Neural cell (in vitro differentiated cells): ENCODE measurements at regions not wholly inside any gene's neighbourhood (a gene's known extent, or its start where the extent isn't known, plus 50 kb on each side); places are given as distances from the start of the nearest gene placed in this dataset.

Source experiments
- H2AFZ ChIP-seq: fragments of 200-600, 300-800 bp; sonication (generic), shearing (Covaris generic); 2 replicates; pipeline ENCODE4 v1.6.0; 2014; ENCODE audit warnings: low read depth, mild to moderate bottlenecking, antibody characterized with exemption, low read length, moderate library complexity
- H3F3A ChIP-seq: fragments of 200-600 bp; shearing (Covaris generic); 2 replicates; pipeline ENCODE4 v1.6.1; 2016; ENCODE audit warnings: mild to moderate bottlenecking, moderate library complexity, mixed read lengths, antibody characterized with exemption, low read length; ENCODE audit not compliant: insufficient read depth, poor library complexity, severe bottlenecking
- H3K27ac ChIP-seq: fragments of 200-600, 300-800 bp; sonication (generic), shearing (Covaris generic); 2 replicates; pipeline ENCODE4 v1.5.1; 2014; ENCODE audit warnings: mild to moderate bottlenecking, low read length, moderate library complexity
- H3K27me3 ChIP-seq: fragments of 300-800, 200-600 bp; sonication (generic), shearing (Covaris generic); 2 replicates; pipeline ENCODE4 v1.6.0; 2014; ENCODE audit warnings: mild to moderate bottlenecking, low read depth, low read length, moderate library complexity; ENCODE audit not compliant: insufficient read depth
- H3K36me3 ChIP-seq: fragments of 300-800, 200-600 bp; sonication (generic), shearing (Covaris generic); 2 replicates; pipeline ENCODE4 v1.5.1; 2014; ENCODE audit warnings: mild to moderate bottlenecking, antibody characterized with exemption, low read length, moderate library complexity; ENCODE audit not compliant: insufficient read depth
- H3K4me2 ChIP-seq: fragments of 300-800, 200-600 bp; sonication (generic), shearing (Covaris generic); 2 replicates; pipeline ENCODE4 v1.6.0; 2014; ENCODE audit warnings: mild to moderate bottlenecking, low read length
- H3K4me3 ChIP-seq: fragments of 300-800, 200-600 bp; sonication (generic), shearing (Covaris generic); 2 replicates; pipeline ENCODE4 v1.5.1; 2014; ENCODE audit warnings: mild to moderate bottlenecking, low read length, moderate library complexity
- H3K79me2 ChIP-seq: fragments of 200-600 bp; shearing (Covaris generic); replicated peaks from 2 replicates; pipeline ENCODE4 v1.6.0; 2014; ENCODE audit warnings: mild to moderate bottlenecking, low read length, moderate library complexity; ENCODE audit not compliant: insufficient read depth
- H3K9ac ChIP-seq: fragments of 300-800, 200-600 bp; sonication (generic), shearing (Covaris generic); 2 replicates; pipeline ENCODE4 v1.6.1; 2016; ENCODE audit warnings: mild to moderate bottlenecking, low read length, mixed read lengths
- H3K9me2 ChIP-seq: fragments of 200-600 bp; shearing (Covaris generic); 2 replicates; pipeline ENCODE4 v1.6.1; 2016; ENCODE audit warnings: mild to moderate bottlenecking, low read length, mixed read lengths; ENCODE audit not compliant: insufficient read depth
- H3K9me3 ChIP-seq: fragments of 200-600, 300-800 bp; sonication (generic), shearing (Covaris generic); 2 replicates; pipeline ENCODE4 v1.6.1; 2016; ENCODE audit warnings: mild to moderate bottlenecking, mixed run types, low read length, moderate library complexity, mixed read lengths
- H4K20me1 ChIP-seq: fragments of 200-600 bp; shearing (Covaris generic); 2 replicates; pipeline ENCODE4 v1.6.1; 2016; ENCODE audit warnings: mild to moderate bottlenecking, mixed run types; ENCODE audit not compliant: insufficient read depth
- CTCF ChIP-seq: fragments of 450-650 bp; IDR thresholded peaks from 2 replicates; pipeline ENCODE4 v1.5.1; 2014; ENCODE audit warnings: antibody characterized with exemption, mild to moderate bottlenecking, moderate library complexity; ENCODE audit not compliant: poor library complexity, severe bottlenecking
- EP300 ChIP-seq: fragments of 450-650 bp; conservative IDR thresholded peaks from 2 replicates; pipeline ENCODE4 v1.6.1; 2014; ENCODE audit warnings: antibody characterized with exemption, mild to moderate bottlenecking, moderate library complexity; ENCODE audit not compliant: poor library complexity, severe bottlenecking
- MXI1 ChIP-seq: fragments of 450-650 bp; conservative IDR thresholded peaks from 2 replicates; pipeline ENCODE4 v1.6.1; 2014; ENCODE audit warnings: antibody characterized with exemption, mild to moderate bottlenecking; ENCODE audit not compliant: poor library complexity, severe bottlenecking
- POLR2AphosphoS5 ChIP-seq: IDR thresholded peaks from 2 replicates; pipeline ENCODE4 v1.6.1; 2012
- RAD21 ChIP-seq: fragments of 450-650 bp; conservative IDR thresholded peaks from 2 replicates; pipeline ENCODE4 v1.6.1; 2014; ENCODE audit warnings: antibody characterized with exemption, mild to moderate bottlenecking, moderate library complexity
- SMC3 ChIP-seq: fragments of 450-650 bp; conservative IDR thresholded peaks from 2 replicates; pipeline ENCODE4 v1.6.1; 2014; ENCODE audit warnings: antibody characterized with exemption, mild to moderate bottlenecking, moderate library complexity; ENCODE audit not compliant: poor library complexity
- TAF1 ChIP-seq: IDR thresholded peaks from 2 replicates; pipeline ENCODE4 v1.6.1; 2012; ENCODE audit warnings: low read depth
- TF ChIP-seq, protein P1 (sequence below): IDR thresholded peaks from 2 replicates; pipeline ENCODE4 v1.6.1; 2012; ENCODE audit warnings: borderline replicate concordance

GRCh38 chr6:12238219-12238618 lies 51.9 kb upstream of the EDN1 start:
- H4K20me1 ChIP-seq: no peaks in the 10 kb centered on the region
- H3K9ac ChIP-seq: no peak overlapping the region
- no peaks in the 10 kb centered on the region for H3K27me3 ChIP-seq
- no peaks in the 10 kb centered on the region for H3F3A ChIP-seq
- H3K36me3 ChIP-seq: no peaks in the 10 kb centered on the region
- H3K79me2 ChIP-seq: no peaks in the 10 kb centered on the region
- no peaks in the 10 kb centered on the region for H3K9me3 ChIP-seq
- no peak overlapping the region for H3K4me2 ChIP-seq
- TF ChIP-seq TAF1 (no peak), EP300 (no peak), CTCF (no peak), SMC3 (no peak), MXI1 (no peak), POLR2AphosphoS5 (no peak), RAD21 (no peak)
- TF ChIP-seq, protein P1, sequence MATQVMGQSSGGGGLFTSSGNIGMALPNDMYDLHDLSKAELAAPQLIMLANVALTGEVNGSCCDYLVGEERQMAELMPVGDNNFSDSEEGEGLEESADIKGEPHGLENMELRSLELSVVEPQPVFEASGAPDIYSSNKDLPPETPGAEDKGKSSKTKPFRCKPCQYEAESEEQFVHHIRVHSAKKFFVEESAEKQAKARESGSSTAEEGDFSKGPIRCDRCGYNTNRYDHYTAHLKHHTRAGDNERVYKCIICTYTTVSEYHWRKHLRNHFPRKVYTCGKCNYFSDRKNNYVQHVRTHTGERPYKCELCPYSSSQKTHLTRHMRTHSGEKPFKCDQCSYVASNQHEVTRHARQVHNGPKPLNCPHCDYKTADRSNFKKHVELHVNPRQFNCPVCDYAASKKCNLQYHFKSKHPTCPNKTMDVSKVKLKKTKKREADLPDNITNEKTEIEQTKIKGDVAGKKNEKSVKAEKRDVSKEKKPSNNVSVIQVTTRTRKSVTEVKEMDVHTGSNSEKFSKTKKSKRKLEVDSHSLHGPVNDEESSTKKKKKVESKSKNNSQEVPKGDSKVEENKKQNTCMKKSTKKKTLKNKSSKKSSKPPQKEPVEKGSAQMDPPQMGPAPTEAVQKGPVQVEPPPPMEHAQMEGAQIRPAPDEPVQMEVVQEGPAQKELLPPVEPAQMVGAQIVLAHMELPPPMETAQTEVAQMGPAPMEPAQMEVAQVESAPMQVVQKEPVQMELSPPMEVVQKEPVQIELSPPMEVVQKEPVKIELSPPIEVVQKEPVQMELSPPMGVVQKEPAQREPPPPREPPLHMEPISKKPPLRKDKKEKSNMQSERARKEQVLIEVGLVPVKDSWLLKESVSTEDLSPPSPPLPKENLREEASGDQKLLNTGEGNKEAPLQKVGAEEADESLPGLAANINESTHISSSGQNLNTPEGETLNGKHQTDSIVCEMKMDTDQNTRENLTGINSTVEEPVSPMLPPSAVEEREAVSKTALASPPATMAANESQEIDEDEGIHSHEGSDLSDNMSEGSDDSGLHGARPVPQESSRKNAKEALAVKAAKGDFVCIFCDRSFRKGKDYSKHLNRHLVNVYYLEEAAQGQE: no peak
- H3K27ac ChIP-seq: no peak overlapping the region
- H3K4me3 ChIP-seq: no peak overlapping the region
- no peak overlapping the region for H2AFZ ChIP-seq
- H3K9me2 ChIP-seq: no peaks in the 10 kb centered on the region
